HEK293 (cell line): ENCODE measurements at regions not wholly inside any gene's neighbourhood (a gene's known extent, or its start where the extent isn't known, plus 50 kb on each side); places are given as distances from the start of the nearest gene placed in this dataset.
A peak's percentile ranks its signal among the peaks of the same experiment; 100 is the strongest.

Experiments
- CTCF ChIP-seq: fragments of 450-650 bp; formaldehyde crosslinking; IDR thresholded peaks from 2 replicates; pipeline ENCODE4 v1.5.1; 2016; ENCODE audit warnings: missing biosample characterization, missing genetic modification characterization
- PRDM2 ChIP-seq: fragments of 450-650 bp; formaldehyde crosslinking; IDR thresholded peaks from 2 replicates; pipeline ENCODE4 v1.5.1; 2016; ENCODE audit warnings: missing biosample characterization, missing genetic modification characterization, borderline replicate concordance
- REST ChIP-seq: fragments of 450-650 bp; formaldehyde crosslinking; IDR thresholded peaks from 2 replicates; pipeline ENCODE4 v1.5.1; 2016; ENCODE audit warnings: missing biosample characterization, missing genetic modification characterization
- ZNF10 ChIP-seq: fragments of 450-650 bp; formaldehyde crosslinking; IDR thresholded peaks from 2 replicates; pipeline ENCODE4 v1.5.1; 2017; ENCODE audit warnings: missing biosample characterization, missing genetic modification characterization
- ZNF280C ChIP-seq: fragments of 450-650 bp; formaldehyde crosslinking; IDR thresholded peaks from 2 replicates; pipeline ENCODE4 v1.5.1; 2016; ENCODE audit warnings: missing biosample characterization, missing genetic modification characterization
- ZNF362 ChIP-seq: fragments of 450-650 bp; formaldehyde crosslinking; IDR thresholded peaks from 2 replicates; pipeline ENCODE4 v1.5.1; 2016; ENCODE audit warnings: missing biosample characterization, missing genetic modification characterization
- ZNF37A ChIP-seq: fragments of 450-650 bp; IDR thresholded peaks from 2 replicates; pipeline ENCODE4 v1.5.1; 2018; ENCODE audit warnings: missing biosample characterization, missing genetic modification characterization
- ZNF426 ChIP-seq: fragments of 450-650 bp; formaldehyde crosslinking; IDR thresholded peaks from 2 replicates; pipeline ENCODE4 v1.5.1; 2017; ENCODE audit warnings: missing biosample characterization, missing genetic modification characterization, mild to moderate bottlenecking, inconsistent platforms, moderate library complexity
- ZNF707 ChIP-seq: fragments of 450-650 bp; formaldehyde crosslinking; IDR thresholded peaks from 2 replicates; pipeline ENCODE4 v1.5.1; 2016; ENCODE audit warnings: missing biosample characterization, missing genetic modification characterization
- ZNF776 ChIP-seq: fragments of 450-650 bp; formaldehyde crosslinking; IDR thresholded peaks from 2 replicates; pipeline ENCODE4 v1.5.0; 2017; ENCODE audit warnings: missing biosample characterization, missing genetic modification characterization, borderline replicate concordance

- no peak for TF ChIP-seq ZNF776 (tag by site-specific recombination)
- no peak for TF ChIP-seq ZNF280C (tag by site-specific recombination)
- no peak for TF ChIP-seq PRDM2 (tag by site-specific recombination)
- TF ChIP-seq CTCF (tag by site-specific recombination), result peak; percentile 10; the same call in 1 of the 2 replicates
- no peak for TF ChIP-seq REST (tag by site-specific recombination)
- no peak for TF ChIP-seq ZNF362 (tag by site-specific recombination)
- no peak for TF ChIP-seq ZNF37A (tag by site-specific recombination)
- TF ChIP-seq ZNF707 (tag by site-specific recombination), result no peak
- no peak for TF ChIP-seq ZNF426
- TF ChIP-seq ZNF10 (tag by site-specific recombination), result no peak
Observed at GRCh38 chr5:7078901-7079300, 317.0 kb upstream of the ADCY2 start.
